HG03432 (cell line): ENCODE measurements at regions not wholly inside any gene's neighbourhood (a gene's known extent, or its start where the extent isn't known, plus 50 kb on each side); places are given as distances from the start of the nearest gene placed in this dataset.

Experiments
- ATAC-seq: cut with Tn5 transposase; IDR thresholded peaks from one replicate; pipeline ENCODE4 v1.9.1; 2021; ENCODE audit warnings: mild to moderate bottlenecking, moderate library complexity; ENCODE audit not compliant: unreplicated experiment

- ATAC-seq: no peak
These were observed 509.2 kb downstream of the TCERG1L start for GRCh38 chr10:130802301-130802700.

- no peak for ATAC-seq
These were observed 507.2 kb downstream of the TCERG1L start for GRCh38 chr10:130804281-130804680.

- no peak for ATAC-seq
These were observed 506.5 kb downstream of the TCERG1L start for GRCh38 chr10:130804778-130805634.

- ATAC-seq: no peak
These were observed 505.9 kb downstream of the TCERG1L start for GRCh38 chr10:130805635-130806030.

- no peak for ATAC-seq
These were observed 505.1 kb downstream of the TCERG1L start for GRCh38 chr10:130806426-130806825.

GRCh38 chr10:130807096-130807495 is 504.4 kb downstream of the TCERG1L start:
- ATAC-seq: no peak

GRCh38 chr10:130807721-130808120 is 503.8 kb downstream of the TCERG1L start:
- no peak for ATAC-seq

GRCh38 chr10:130808243-130808642 is 503.3 kb downstream of the TCERG1L start:
- no peak for ATAC-seq

- no peak for ATAC-seq
These were observed 502.8 kb downstream of the TCERG1L start for GRCh38 chr10:130808686-130809085.

GRCh38 chr10:130809181-130809580 is 502.3 kb downstream of the TCERG1L start:
- ATAC-seq: no peak

- no peak for ATAC-seq
These were observed 501.6 kb downstream of the TCERG1L start for GRCh38 chr10:130809761-130810515.

- ATAC-seq: no peak
These were observed 500.7 kb downstream of the TCERG1L start for GRCh38 chr10:130810856-130811255.

GRCh38 chr10:130812381-130813148 is 499.0 kb downstream of the TCERG1L start:
- ATAC-seq: no peak

GRCh38 chr10:130814610-130815009 is 496.9 kb downstream of the TCERG1L start:
- no peak for ATAC-seq

- no peak for ATAC-seq
These were observed 495.2 kb downstream of the TCERG1L start for GRCh38 chr10:130816116-130816901.

GRCh38 chr10:130817046-130817624 is 494.4 kb downstream of the TCERG1L start:
- no peak for ATAC-seq

GRCh38 chr10:130817674-130818073 is 493.8 kb downstream of the TCERG1L start:
- no peak for ATAC-seq

GRCh38 chr10:130820880-130821482 is 490.5 kb downstream of the TCERG1L start:
- ATAC-seq: no peak

GRCh38 chr10:130824230-130825014 is 487.1 kb downstream of the TCERG1L start:
- ATAC-seq: no peak
